Testis (tissue), 2 donors: ENCODE measurements at regions not wholly inside any gene's neighbourhood (a gene's known extent, or its start where the extent isn't known, plus 50 kb on each side); places are given as distances from the start of the nearest gene placed in this dataset.

Experiments used
- DNase-seq: peaks from one replicate; pipeline ENCODE4 v3.0.0-alpha.2; 2019
- H3K27ac ChIP-seq, 2 donors: fragments of 200-600 bp; sonication (generic); one replicate each; pipeline ENCODE4 v1.5.1; 2019
- H3K27me3 ChIP-seq: fragments of 200-600 bp; sonication (generic); one replicate; pipeline ENCODE4 v1.5.1; 2019
- H3K36me3 ChIP-seq: fragments of 200-600 bp; sonication (generic); one replicate; pipeline ENCODE4 v1.5.1; 2017; ENCODE audit warnings: low read depth; ENCODE audit errors: missing control alignments
- H3K4me1 ChIP-seq: fragments of 200-600 bp; sonication (generic); one replicate; pipeline ENCODE4 v1.5.1; 2019
- H3K4me3 ChIP-seq, 2 donors: fragments of 200-600 bp; sonication (generic); one replicate each; pipeline ENCODE4 v1.5.1; 2017 to 2019
- H3K9me3 ChIP-seq: fragments of 200-600 bp; sonication (generic); one replicate; pipeline ENCODE4 v1.5.1; 2017
- POLR2A ChIP-seq: fragments of 450-650 bp; IDR thresholded peaks from one replicate; pipeline ENCODE4 v1.6.1; 2017; ENCODE audit warnings: antibody characterized with exemption, mild to moderate bottlenecking, moderate library complexity
- WGBS, 2 donors: methylation state at CpG; one replicate each; pipeline ENCODE4 v1.1.5; 2018; 5-methylcytosine and 5-hydroxymethylcytosine counted together
- intact Hi-C: fragments of 100-400 bp; cut with DNase I; formaldehyde crosslinking; loops from one replicate; pipeline ENCODE4 v1.15.1; 2023; ENCODE audit warnings: low total_unique reads
- TF ChIP-seq, protein P1 (sequence below), 3 experiments: fragments of 450-650 bp in 2 of 3; fragments of 200-600 bp in 1 of 3; sonication (generic) in 1 of 3; IDR thresholded peaks; one replicate each; pipeline ENCODE4 v1.5.1; 2016 to 2019; ENCODE audit warnings: antibody characterized with exemption in 3 of 3, mild to moderate bottlenecking in 2 of 3, moderate library complexity in 1 of 3

- no peaks in the 10 kb centered on the region for H3K4me1 ChIP-seq
- WGBS, 2 donors: 88 to 89% methylated on average over 6 to 10 of the region's 10 CpGs
- H3K36me3 ChIP-seq: no peaks in the 10 kb centered on the region
- DNase-seq: no peak
- H3K27me3 ChIP-seq: no peaks in the 10 kb centered on the region
- intact Hi-C loops: no loop called here
- no peaks in the 10 kb centered on the region for H3K9me3 ChIP-seq
- no peak overlapping the region for H3K27ac ChIP-seq
- TF ChIP-seq, protein P1, sequence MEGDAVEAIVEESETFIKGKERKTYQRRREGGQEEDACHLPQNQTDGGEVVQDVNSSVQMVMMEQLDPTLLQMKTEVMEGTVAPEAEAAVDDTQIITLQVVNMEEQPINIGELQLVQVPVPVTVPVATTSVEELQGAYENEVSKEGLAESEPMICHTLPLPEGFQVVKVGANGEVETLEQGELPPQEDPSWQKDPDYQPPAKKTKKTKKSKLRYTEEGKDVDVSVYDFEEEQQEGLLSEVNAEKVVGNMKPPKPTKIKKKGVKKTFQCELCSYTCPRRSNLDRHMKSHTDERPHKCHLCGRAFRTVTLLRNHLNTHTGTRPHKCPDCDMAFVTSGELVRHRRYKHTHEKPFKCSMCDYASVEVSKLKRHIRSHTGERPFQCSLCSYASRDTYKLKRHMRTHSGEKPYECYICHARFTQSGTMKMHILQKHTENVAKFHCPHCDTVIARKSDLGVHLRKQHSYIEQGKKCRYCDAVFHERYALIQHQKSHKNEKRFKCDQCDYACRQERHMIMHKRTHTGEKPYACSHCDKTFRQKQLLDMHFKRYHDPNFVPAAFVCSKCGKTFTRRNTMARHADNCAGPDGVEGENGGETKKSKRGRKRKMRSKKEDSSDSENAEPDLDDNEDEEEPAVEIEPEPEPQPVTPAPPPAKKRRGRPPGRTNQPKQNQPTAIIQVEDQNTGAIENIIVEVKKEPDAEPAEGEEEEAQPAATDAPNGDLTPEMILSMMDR (IDR thresholded peaks at IDR 0.05): no peak
- TF ChIP-seq POLR2A: no peak
- H3K4me3 ChIP-seq: no peak overlapping the region
Measured at GRCh38 chr2:195124391-195125079, 532.5 kb upstream of the SLC39A10 start.

DNA sequence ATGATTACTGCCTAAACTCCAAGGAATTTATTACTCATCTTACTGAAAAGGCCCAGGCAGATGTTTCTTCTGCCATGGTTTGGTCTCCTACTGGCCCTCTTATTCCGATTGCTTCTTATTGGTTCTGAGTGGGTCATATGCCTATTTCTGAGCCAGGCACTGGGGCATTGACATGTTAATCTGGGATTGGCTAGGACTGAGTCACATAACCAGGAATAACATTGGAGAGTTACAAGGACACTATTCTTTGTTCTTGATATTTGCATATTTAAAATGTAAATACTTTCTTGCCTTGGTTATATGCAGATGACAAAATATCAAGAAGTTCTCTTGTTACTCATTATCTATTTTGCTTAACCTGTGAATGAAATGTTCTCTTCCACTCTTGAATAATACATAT, 534.4 kb upstream of the SLC39A10 start:
- Histone ChIP-seq H3K4me3 (no peak overlapping the region), H3K9me3 (no peaks in the 10 kb centered on the region), H3K27ac (no peak overlapping the region), H3K36me3 (no peaks in the 10 kb centered on the region), H3K27me3 (no peaks in the 10 kb centered on the region), H3K4me1 (no peaks in the 10 kb centered on the region)
- 91 to 94% methylated on average over 1 of the region's 1 CpG for WGBS, 2 donors
- no peak for DNase-seq
- TF ChIP-seq POLR2A: no peak
- TF ChIP-seq, protein P1 (IDR thresholded peaks at IDR 0.05): no peak
- intact Hi-C loops: no loop called here

- 74 to 82% methylated on average over 3 of the region's 3 CpGs for WGBS, 2 donors
- Histone ChIP-seq H3K27me3 (no peaks in the 10 kb centered on the region), H3K4me3 (no peak overlapping the region), H3K36me3 (no peaks in the 10 kb centered on the region), H3K4me1 (no peaks in the 10 kb centered on the region), H3K9me3 (no peaks in the 10 kb centered on the region), H3K27ac (no peak overlapping the region)
- intact Hi-C loops: no loop called here
- TF ChIP-seq, protein P1 (IDR thresholded peaks at IDR 0.05): no peak
- TF ChIP-seq POLR2A: no peak
- DNase-seq: no peak
Measured at GRCh38 chr2:195121341-195121740, 535.7 kb upstream of the SLC39A10 start.

DNA sequence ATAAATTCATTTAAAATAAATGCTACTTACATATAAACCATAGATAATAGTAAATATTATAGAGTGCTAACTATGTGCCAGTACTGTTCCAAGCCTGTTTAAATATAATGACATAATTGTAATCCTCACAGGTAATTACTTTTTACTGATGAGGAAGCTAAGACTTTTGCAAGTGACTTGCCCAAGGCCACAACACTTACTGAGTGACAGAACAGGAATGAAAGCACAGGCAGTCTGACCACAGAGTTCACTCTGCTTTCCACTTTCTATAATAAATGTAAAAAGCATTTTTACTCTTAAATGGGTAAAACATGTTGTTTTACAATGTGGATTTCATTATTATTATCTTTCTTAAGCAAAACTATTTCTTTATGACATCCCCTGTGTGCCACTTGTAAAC, 537.8 kb upstream of the SLC39A10 start:
- no peaks in the 10 kb centered on the region for H3K36me3 ChIP-seq
- no peak overlapping the region for H3K27ac ChIP-seq
- no peak overlapping the region for H3K4me3 ChIP-seq
- no peaks in the 10 kb centered on the region for H3K4me1 ChIP-seq
- no peaks in the 10 kb centered on the region for H3K9me3 ChIP-seq
- no peaks in the 10 kb centered on the region for H3K27me3 ChIP-seq
- DNase-seq: no peak
- intact Hi-C loops: no loop called here
- TF ChIP-seq POLR2A: no peak
- TF ChIP-seq, protein P1 (IDR thresholded peaks at IDR 0.05): no peak

DNA sequence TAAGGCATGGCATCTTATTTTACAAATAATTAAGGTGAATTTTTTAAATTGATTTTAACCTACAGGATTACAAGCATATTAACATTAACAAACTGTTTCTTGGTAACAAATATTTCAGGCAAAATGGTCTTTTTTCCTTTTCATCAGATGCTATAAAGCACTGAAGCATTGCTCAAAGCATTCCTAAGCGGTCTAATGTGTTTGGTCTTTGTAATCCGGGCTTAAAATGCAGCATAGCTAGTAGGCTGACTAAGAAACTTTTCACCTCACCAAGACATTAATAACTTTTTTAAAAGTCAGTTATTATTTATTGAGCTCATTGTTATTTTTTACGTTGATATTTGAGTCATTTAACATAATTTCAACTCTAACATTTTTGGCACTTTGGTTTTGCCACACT, 538.8 kb upstream of the SLC39A10 start:
- no peak for DNase-seq
- H3K27ac ChIP-seq: no peak overlapping the region
- no peaks in the 10 kb centered on the region for H3K4me1 ChIP-seq
- intact Hi-C loops: no loop called here
- H3K9me3 ChIP-seq: no peaks in the 10 kb centered on the region
- no peaks in the 10 kb centered on the region for H3K27me3 ChIP-seq
- WGBS, 2 donors: 91 to 96% methylated on average over 3 of the region's 3 CpGs
- H3K36me3 ChIP-seq: no peaks in the 10 kb centered on the region
- TF ChIP-seq POLR2A: no peak
- TF ChIP-seq, protein P1 (IDR thresholded peaks at IDR 0.05): no peak
- no peak overlapping the region for H3K4me3 ChIP-seq
